Trophoblast cell (in vitro differentiated cells and primary cell): ENCODE measurements at regions not wholly inside any gene's neighbourhood (a gene's known extent, or its start where the extent isn't known, plus 50 kb on each side); places are given as distances from the start of the nearest gene placed in this dataset.
"Not testable (repeated sequence)": the region's sequence is repeated elsewhere in the genome, so short reads cannot be mapped to it uniquely, and the experiment has no call there.

Source experiments
- DNase-seq, 2 donors: peaks; one replicate each; pipeline ENCODE4 v3.0.0-alpha.2; 2016
- H2AFZ ChIP-seq: 2 replicates; pipeline ENCODE4 v1.6.1; 2013; ENCODE audit warnings: low read length, moderate library complexity, mild to moderate bottlenecking; ENCODE audit not compliant: insufficient read depth, poor library complexity
- H2AK5ac ChIP-seq: 2 replicates; pipeline ENCODE4 v1.6.1; 2013; ENCODE audit warnings: mild to moderate bottlenecking, low read length
- H2BK120ac ChIP-seq: 2 replicates; pipeline ENCODE4 v1.6.1; 2013; ENCODE audit warnings: low read length, mild to moderate bottlenecking, moderate library complexity; ENCODE audit not compliant: insufficient read depth, poor library complexity
- H2BK12ac ChIP-seq: 2 replicates; pipeline ENCODE4 v1.6.1; 2013; ENCODE audit warnings: mild to moderate bottlenecking, low read length, moderate library complexity
- H2BK5ac ChIP-seq: 2 replicates; pipeline ENCODE4 v1.6.1; 2013; ENCODE audit warnings: low read length, low read depth, moderate library complexity, mild to moderate bottlenecking; ENCODE audit not compliant: poor library complexity
- H3K14ac ChIP-seq: 2 replicates; pipeline ENCODE4 v1.6.1; 2013; ENCODE audit warnings: mild to moderate bottlenecking, low read length
- H3K18ac ChIP-seq: 2 replicates; pipeline ENCODE4 v1.6.1; 2013; ENCODE audit warnings: mild to moderate bottlenecking, low read length
- H3K23ac ChIP-seq: 2 replicates; pipeline ENCODE4 v1.6.1; 2013; ENCODE audit warnings: low read length
- H3K27ac ChIP-seq: 2 replicates; pipeline ENCODE4 v1.5.1; 2013; ENCODE audit warnings: low read depth, mild to moderate bottlenecking, inconsistent platforms, low read length, moderate library complexity
- H3K27me3 ChIP-seq: 2 replicates; pipeline ENCODE4 v1.6.1; 2013; ENCODE audit warnings: inconsistent platforms, mild to moderate bottlenecking, low read length, moderate library complexity; ENCODE audit not compliant: insufficient read depth
- H3K36me3 ChIP-seq, 2 experiments: 1 replicate in 1 of 2; 2 replicates in 1 of 2; pipeline ENCODE4 v1.6.1; 2013; ENCODE audit warnings: low read length in 2 of 2, mild to moderate bottlenecking in 2 of 2, moderate library complexity in 1 of 2; ENCODE audit not compliant: insufficient read depth in 2 of 2, control insufficient read depth in 1 of 2
- H3K4ac ChIP-seq: 2 replicates; pipeline ENCODE4 v1.6.1; 2013; ENCODE audit warnings: low read depth, mild to moderate bottlenecking, low read length, moderate library complexity
- H3K4me1 ChIP-seq, 2 experiments: 1 replicate in 1 of 2; 2 replicates in 1 of 2; pipeline ENCODE4 v1.6.1; 2013; ENCODE audit warnings: low read length in 2 of 2, mild to moderate bottlenecking in 2 of 2, moderate library complexity in 1 of 2; ENCODE audit not compliant: insufficient read depth in 2 of 2, control insufficient read depth in 1 of 2
- H3K4me2 ChIP-seq: 2 replicates; pipeline ENCODE4 v1.6.1; 2013; ENCODE audit warnings: inconsistent platforms, mild to moderate bottlenecking, low read length, moderate library complexity
- H3K4me3 ChIP-seq: 2 replicates; pipeline ENCODE4 v1.5.1; 2013; ENCODE audit warnings: mild to moderate bottlenecking, low read depth, low read length, inconsistent platforms
- H3K79me1 ChIP-seq: one replicate; pipeline ENCODE4 v1.6.1; 2013; ENCODE audit warnings: low read length
- H3K79me2 ChIP-seq: 2 replicates; pipeline ENCODE4 v1.6.1; 2013; ENCODE audit warnings: low read length, mild to moderate bottlenecking; ENCODE audit not compliant: control insufficient read depth, insufficient read depth, poor library complexity
- H3K9ac ChIP-seq: 2 replicates; pipeline ENCODE4 v1.6.1; 2013; ENCODE audit warnings: mild to moderate bottlenecking, low read length
- H3K9me3 ChIP-seq: 2 replicates; pipeline ENCODE4 v1.6.1; 2013; ENCODE audit warnings: low read depth, mild to moderate bottlenecking, control low read depth, inconsistent platforms, low read length; ENCODE audit not compliant: insufficient read depth
- H4K12ac ChIP-seq: 2 replicates; pipeline ENCODE4 v1.6.1; 2013; ENCODE audit warnings: low read depth, mild to moderate bottlenecking, low read length, moderate library complexity
- H4K8ac ChIP-seq: 2 replicates; pipeline ENCODE4 v1.6.1; 2013; ENCODE audit warnings: low read depth, mild to moderate bottlenecking, low read length, moderate library complexity
- H4K91ac ChIP-seq: one replicate; pipeline ENCODE4 v1.6.1; 2013; ENCODE audit warnings: low read depth, mild to moderate bottlenecking, low read length, moderate library complexity
- WGBS: extraction: QIAGEN DNeasy Blood & Tissue Kit; methylation state at CpG from one replicate; pipeline ENCODE4 v1.1.7; 2013; ENCODE audit warnings: missing lambda C conversion rate; ENCODE audit not compliant: insufficient read length, insufficient coverage; ENCODE audit errors: extremely low coverage; 5-methylcytosine and 5-hydroxymethylcytosine counted together

GRCh38 chr21:35274090-35274489 lies 225.0 kb upstream of the RUNX1 start:
- no peak for DNase-seq

GRCh38 chr21:35273333-35273732 lies 224.2 kb upstream of the RUNX1 start:
- H3K9me3 ChIP-seq, result no peaks in the 10 kb centered on the region

More at GRCh38 chr21:35274090-35274489, 225.0 kb upstream of the RUNX1 start:
- Histone ChIP-seq H4K12ac (no peak overlapping the region), H3K36me3 (no peaks in the 10 kb centered on the region), H4K91ac (no peak overlapping the region), H2BK5ac (no peak overlapping the region), H4K8ac (no peak overlapping the region), H3K27me3 (no peaks in the 10 kb centered on the region), H3K14ac (no peak overlapping the region), H3K18ac (no peak overlapping the region), H3K4me3 (no peak overlapping the region), H3K4ac (no peak overlapping the region), H3K9ac (no peak overlapping the region), H3K9me3 (no peaks in the 10 kb centered on the region), H3K27ac (no peak overlapping the region), H2BK120ac (no peak overlapping the region), H3K79me1 (no peaks in the 10 kb centered on the region), H3K4me1 (peaks cover 3 to 7% of the 10 kb centered on the region in 2 experiments), H2AFZ (no peak overlapping the region), H3K4me2 (no peak overlapping the region), H3K23ac (no peak overlapping the region), H2BK12ac (no peak overlapping the region), H2AK5ac (no peak overlapping the region), H3K79me2 (no peaks in the 10 kb centered on the region)
- no CpG with 5 or more reads among the region's 2 CpGs for WGBS

GRCh38 chr21:35271344-35272118 lies 222.4 kb upstream of the RUNX1 start:
- not testable (repeated sequence) for H3K23ac ChIP-seq

More at GRCh38 chr21:35273333-35273732, 224.2 kb upstream of the RUNX1 start:
- H3K18ac ChIP-seq, result no peak overlapping the region
- no peaks in the 10 kb centered on the region for H3K36me3 ChIP-seq
- H3K27ac ChIP-seq, result no peak overlapping the region
- no peak overlapping the region for H3K4me2 ChIP-seq
- H3K14ac ChIP-seq, result no peak overlapping the region
- no peak overlapping the region for H3K9ac ChIP-seq
- H2BK5ac ChIP-seq, result no peak overlapping the region
- no peak overlapping the region for H2BK120ac ChIP-seq
- H3K4ac ChIP-seq, result no peak overlapping the region
- no peak for DNase-seq
- H2AK5ac ChIP-seq, result no peak overlapping the region
- no peak overlapping the region for H4K8ac ChIP-seq
- H3K27me3 ChIP-seq, result no peaks in the 10 kb centered on the region
- no peak overlapping the region for H4K91ac ChIP-seq
- H3K79me1 ChIP-seq, result no peaks in the 10 kb centered on the region
- H4K12ac ChIP-seq, result no peak overlapping the region
- peaks cover 3 to 7% of the 10 kb centered on the region in 2 experiments for H3K4me1 ChIP-seq
- no peak overlapping the region for H2BK12ac ChIP-seq
- H3K79me2 ChIP-seq, result no peaks in the 10 kb centered on the region
- no peak overlapping the region for H3K23ac ChIP-seq
- no peak overlapping the region for H2AFZ ChIP-seq
- no CpG with 5 or more reads among the region's 3 CpGs for WGBS
- H3K4me3 ChIP-seq, result no peak overlapping the region

GRCh38 chr21:35268817-35269216 lies 219.7 kb upstream of the RUNX1 start:
- WGBS, result no CpG with 5 or more reads among the region's 4 CpGs
- no peaks in the 10 kb centered on the region for H3K36me3 ChIP-seq
- no peak overlapping the region for H3K14ac ChIP-seq

More at GRCh38 chr21:35271344-35272118, 222.4 kb upstream of the RUNX1 start:
- not testable (repeated sequence) for H4K12ac ChIP-seq, H3K27ac ChIP-seq, H3K9ac ChIP-seq, DNase-seq, H3K4me1 ChIP-seq, H2BK12ac ChIP-seq, H3K79me2 ChIP-seq, H3K9me3 ChIP-seq, H3K4me3 ChIP-seq, H3K18ac ChIP-seq, H3K4ac ChIP-seq, H2AK5ac ChIP-seq, H3K4me2 ChIP-seq, H3K14ac ChIP-seq, H3K79me1 ChIP-seq, H3K27me3 ChIP-seq, H2BK120ac ChIP-seq, H4K91ac ChIP-seq, H2AFZ ChIP-seq, H3K36me3 ChIP-seq, H2BK5ac ChIP-seq, H4K8ac ChIP-seq
- no CpG with 5 or more reads among the region's 4 CpGs for WGBS

More at GRCh38 chr21:35268817-35269216, 219.7 kb upstream of the RUNX1 start:
- Histone ChIP-seq H3K27me3 (no peaks in the 10 kb centered on the region), H4K91ac (no peak overlapping the region), H3K18ac (no peak overlapping the region), H3K79me1 (no peaks in the 10 kb centered on the region), H4K12ac (no peak overlapping the region), H2BK5ac (no peak overlapping the region), H2AFZ (no peak overlapping the region), H4K8ac (no peak overlapping the region), H2BK120ac (no peak overlapping the region), H3K4ac (no peak overlapping the region), H3K4me3 (no peak overlapping the region), H3K4me1 (peaks cover 2 to 6% of the 10 kb centered on the region in 2 experiments), H3K4me2 (no peak overlapping the region), H3K79me2 (no peaks in the 10 kb centered on the region), H2AK5ac (no peak overlapping the region), H3K9me3 (no peaks in the 10 kb centered on the region), H3K23ac (no peak overlapping the region), H3K27ac (no peak overlapping the region), H3K9ac (no peak overlapping the region), H2BK12ac (no peak overlapping the region)
- no peak for DNase-seq
